Prostate gland (tissue), 2 donors: ENCODE measurements at regions not wholly inside any gene's neighbourhood (a gene's known extent, or its start where the extent isn't known, plus 50 kb on each side); places are given as distances from the start of the nearest gene placed in this dataset.
"Not testable (repeated sequence)": the region's sequence is repeated elsewhere in the genome, so short reads cannot be mapped to it uniquely, and the experiment has no call there.

Source experiments
- DNase-seq: peaks from one replicate; pipeline ENCODE4 v3.0.0-alpha.2; 2019; ENCODE audit warnings: low spot score
- H3K27ac ChIP-seq, 2 donors: fragments of 200-600 bp; sonication (generic); 2 replicates each; pipeline ENCODE4 v1.5.1; 2017 to 2019
- H3K27me3 ChIP-seq: fragments of 200-600 bp; sonication (generic); replicated peaks from 2 replicates; pipeline ENCODE4 v1.5.1; 2019; ENCODE audit not compliant: insufficient read depth
- H3K36me3 ChIP-seq, 2 donors: fragments of 200-600 bp; sonication (generic); 1 replicate in 1 of 2; 2 replicates in 1 of 2; pipeline versions ENCODE4 v1.5.1 to v1.8.1; 2017 to 2019
- H3K4me1 ChIP-seq: fragments of 200-600 bp; sonication (generic); replicated peaks from 2 replicates; pipeline ENCODE4 v1.5.1; 2019
- H3K4me3 ChIP-seq, 2 donors: fragments of 200-600 bp; sonication (generic); 2 replicates each; pipeline ENCODE4 v1.5.1; 2017 to 2019
- H3K9me3 ChIP-seq: fragments of 200-600 bp; sonication (generic); 2 replicates; pipeline ENCODE4 v1.5.1; 2017
- POLR2A ChIP-seq: fragments of 450-650 bp; IDR thresholded peaks from one replicate; pipeline ENCODE4 v1.6.1; 2016; ENCODE audit warnings: antibody characterized with exemption, mild to moderate bottlenecking
- POLR2AphosphoS5 ChIP-seq: sonication (generic); formaldehyde crosslinking; IDR thresholded peaks from one replicate; pipeline ENCODE4 v1.6.1; 2017; ENCODE audit warnings: antibody characterized with exemption
- WGBS: methylation state at CpG from one replicate; pipeline ENCODE4 v1.1.5; 2018; 5-methylcytosine and 5-hydroxymethylcytosine counted together
- intact Hi-C: fragments of 100-400 bp; cut with DNase I; formaldehyde crosslinking; loops from one replicate; pipeline ENCODE4 v1.14.2; 2022
- TF ChIP-seq, protein P1 (sequence below), 4 experiments: fragments of 200-600 bp in 2 of 4; fragments of 450-650 bp in 2 of 4; sonication (generic) in 2 of 4; IDR thresholded peaks; 1 replicate in 3 of 4; 2 replicates in 1 of 4; pipeline ENCODE4 v1.5.1; 2016 to 2019; ENCODE audit warnings: antibody characterized with exemption in 4 of 4, mild to moderate bottlenecking in 2 of 4, moderate library complexity in 2 of 4

DNA sequence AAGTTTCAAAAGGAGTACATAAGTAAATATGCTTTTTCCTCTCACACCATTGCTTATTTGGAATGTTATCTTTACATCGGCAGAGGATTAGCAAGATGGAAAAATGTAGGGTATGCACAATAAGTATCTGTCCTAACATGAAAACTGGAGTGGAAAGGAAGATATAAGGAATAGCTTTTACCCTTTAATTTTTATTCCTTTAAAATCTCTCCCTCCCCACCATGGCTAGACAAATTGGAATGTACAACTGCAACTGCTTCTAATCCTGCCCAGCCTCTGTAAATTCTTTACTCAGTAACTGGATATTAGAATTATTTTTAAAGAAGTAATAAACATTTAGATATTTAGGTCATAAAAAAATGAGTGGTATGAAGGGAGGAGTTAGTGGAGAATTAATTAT is 171.5 kb downstream of the PCDH18 start:
- 34% methylated on average over 1 of the region's 1 CpG for WGBS
- Histone ChIP-seq H3K4me3 (no peak overlapping the region), H3K27me3 (no peaks in the 10 kb centered on the region), H3K36me3 (no peaks in the 10 kb centered on the region), H3K4me1 (no peaks in the 10 kb centered on the region), H3K27ac (no peak overlapping the region), H3K9me3 (no peaks in the 10 kb centered on the region)
- no peak for DNase-seq
- intact Hi-C loops, result no loop called here
- TF ChIP-seq, protein P1, sequence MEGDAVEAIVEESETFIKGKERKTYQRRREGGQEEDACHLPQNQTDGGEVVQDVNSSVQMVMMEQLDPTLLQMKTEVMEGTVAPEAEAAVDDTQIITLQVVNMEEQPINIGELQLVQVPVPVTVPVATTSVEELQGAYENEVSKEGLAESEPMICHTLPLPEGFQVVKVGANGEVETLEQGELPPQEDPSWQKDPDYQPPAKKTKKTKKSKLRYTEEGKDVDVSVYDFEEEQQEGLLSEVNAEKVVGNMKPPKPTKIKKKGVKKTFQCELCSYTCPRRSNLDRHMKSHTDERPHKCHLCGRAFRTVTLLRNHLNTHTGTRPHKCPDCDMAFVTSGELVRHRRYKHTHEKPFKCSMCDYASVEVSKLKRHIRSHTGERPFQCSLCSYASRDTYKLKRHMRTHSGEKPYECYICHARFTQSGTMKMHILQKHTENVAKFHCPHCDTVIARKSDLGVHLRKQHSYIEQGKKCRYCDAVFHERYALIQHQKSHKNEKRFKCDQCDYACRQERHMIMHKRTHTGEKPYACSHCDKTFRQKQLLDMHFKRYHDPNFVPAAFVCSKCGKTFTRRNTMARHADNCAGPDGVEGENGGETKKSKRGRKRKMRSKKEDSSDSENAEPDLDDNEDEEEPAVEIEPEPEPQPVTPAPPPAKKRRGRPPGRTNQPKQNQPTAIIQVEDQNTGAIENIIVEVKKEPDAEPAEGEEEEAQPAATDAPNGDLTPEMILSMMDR (IDR thresholded peaks at IDR 0.05), result no peak
- TF ChIP-seq POLR2A, result no peak
- no peak for TF ChIP-seq POLR2AphosphoS5

DNA sequence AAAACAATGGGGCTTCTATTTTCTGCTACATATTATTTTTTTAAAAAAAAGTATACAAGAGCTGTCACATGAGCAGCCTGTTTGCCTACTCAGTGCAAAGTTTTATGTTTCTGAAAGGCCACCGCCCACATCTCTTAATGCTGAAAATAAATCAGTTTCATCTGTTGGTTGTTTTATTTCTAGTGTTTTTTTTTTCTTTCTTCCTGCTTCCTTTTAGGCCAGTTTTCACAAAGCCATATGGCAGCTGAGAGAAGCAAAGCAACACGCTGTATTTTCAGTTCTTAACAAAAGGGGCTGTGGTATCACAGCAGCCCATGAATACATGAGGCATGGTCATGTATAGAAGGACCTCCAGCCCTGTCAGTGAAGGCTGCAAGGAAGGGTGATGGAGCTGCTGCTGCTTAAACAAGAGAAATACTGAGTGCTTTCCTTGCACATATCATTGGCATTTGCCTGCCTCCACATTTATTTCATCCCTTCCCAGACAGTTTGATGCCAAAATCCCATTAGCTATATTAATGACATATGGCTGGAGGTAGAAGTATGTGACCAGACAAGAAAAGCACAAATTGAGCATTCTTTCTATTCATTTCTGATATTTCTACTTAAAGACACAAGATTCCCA is 172.5 kb downstream of the PCDH18 start:
- Histone ChIP-seq H3K27ac (no peak overlapping the region), H3K36me3 (no peaks in the 10 kb centered on the region), H3K9me3 (no peaks in the 10 kb centered on the region), H3K4me1 (no peaks in the 10 kb centered on the region), H3K27me3 (no peaks in the 10 kb centered on the region), H3K4me3 (no peak overlapping the region)
- TF ChIP-seq, protein P1 (IDR thresholded peaks at IDR 0.05), result no peak
- no peak for TF ChIP-seq POLR2AphosphoS5
- TF ChIP-seq POLR2A, result no peak
- intact Hi-C loops, result no loop called here
- WGBS, result 37% methylated on average over 2 of the region's 2 CpGs
- no peak for DNase-seq

DNA sequence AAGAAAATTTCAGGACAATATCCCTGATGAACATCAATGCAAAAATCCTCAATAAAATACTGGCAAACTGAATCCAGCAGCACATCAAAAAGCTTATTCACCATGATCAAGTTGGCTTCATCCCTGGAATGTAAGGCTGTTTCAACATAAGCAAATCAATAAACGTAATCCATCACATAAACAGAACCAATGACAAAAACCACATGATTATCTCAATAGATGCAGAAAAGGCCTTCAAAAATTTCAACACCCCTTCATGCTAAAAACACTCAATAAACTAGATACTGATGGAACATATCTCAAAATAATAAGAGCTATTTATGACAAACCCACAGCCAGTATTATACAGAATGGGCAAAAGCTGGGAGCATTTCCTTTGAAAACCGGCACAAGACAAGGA is 177.7 kb downstream of the PCDH18 start:
- 90% methylated on average over 2 of the region's 2 CpGs for WGBS
- H3K9me3 ChIP-seq, H3K4me1 ChIP-seq, H3K4me3 ChIP-seq, DNase-seq, H3K27ac ChIP-seq, intact Hi-C loops, H3K27me3 ChIP-seq, H3K36me3 ChIP-seq: not testable (repeated sequence)

DNA sequence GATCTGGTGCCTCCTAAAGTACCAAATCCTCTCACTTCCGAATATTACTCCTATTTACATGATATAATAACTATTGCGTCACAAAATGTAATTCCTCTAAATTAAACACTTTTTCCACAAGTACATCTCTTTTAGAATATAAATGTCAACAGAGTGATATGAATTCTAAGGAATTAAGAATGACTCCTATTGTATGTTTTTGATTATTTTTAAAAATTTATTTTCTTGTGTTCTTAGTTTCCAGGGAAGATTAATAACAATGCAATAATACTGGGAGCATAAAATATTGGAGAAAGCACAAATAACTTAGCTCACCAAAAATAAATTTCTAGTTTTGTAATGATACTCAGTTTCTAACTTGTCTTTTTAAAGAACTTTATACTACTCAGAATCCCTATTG is 184.9 kb downstream of the PCDH18 start:
- DNase-seq, result no peak
- intact Hi-C loops, result no loop called here
- TF ChIP-seq POLR2AphosphoS5, result no peak
- TF ChIP-seq, protein P1 (IDR thresholded peaks at IDR 0.05), result no peak
- TF ChIP-seq POLR2A, result no peak
- Histone ChIP-seq H3K9me3 (no peaks in the 10 kb centered on the region), H3K4me3 (no peak overlapping the region), H3K27me3 (no peaks in the 10 kb centered on the region), H3K36me3 (no peaks in the 10 kb centered on the region), H3K4me1 (no peaks in the 10 kb centered on the region), H3K27ac (no peak overlapping the region)
- WGBS, result 77% methylated on average over 2 of the region's 2 CpGs

DNA sequence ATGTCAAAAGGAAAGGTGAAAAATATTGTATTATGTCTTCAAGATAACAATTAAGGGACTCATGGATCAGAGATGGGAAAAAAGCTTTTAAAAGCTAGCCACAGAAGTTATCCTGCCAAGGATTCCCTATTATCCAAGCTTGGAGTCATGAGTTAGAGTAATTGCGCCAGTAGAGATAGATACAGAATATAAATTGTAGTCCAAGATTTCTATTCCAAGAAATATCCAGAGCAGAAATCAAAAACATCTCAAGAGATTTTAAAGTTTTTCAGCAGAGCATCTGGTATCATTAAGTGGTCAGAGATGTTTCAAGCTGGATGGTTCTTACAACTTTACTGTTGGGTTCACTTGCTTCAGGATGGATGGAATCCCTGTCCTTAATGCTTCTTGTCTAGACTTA is 186.7 kb downstream of the PCDH18 start:
- intact Hi-C loops, result no loop called here
- Histone ChIP-seq H3K36me3 (no peaks in the 10 kb centered on the region), H3K9me3 (no peaks in the 10 kb centered on the region), H3K4me3 (no peak overlapping the region), H3K27ac (no peak overlapping the region), H3K4me1 (no peaks in the 10 kb centered on the region), H3K27me3 (no peaks in the 10 kb centered on the region)
- DNase-seq, result no peak
- TF ChIP-seq, protein P1 (IDR thresholded peaks at IDR 0.05), result no peak
- TF ChIP-seq POLR2AphosphoS5 (no peak), POLR2A (no peak)
- WGBS, result 86% methylated on average over 1 of the region's 1 CpG
